H1 (cell line): ENCODE measurements at regions not wholly inside any gene's neighbourhood (a gene's known extent, or its start where the extent isn't known, plus 50 kb on each side); places are given as distances from the start of the nearest gene placed in this dataset.

Experiments used
- CTCF ChIA-PET: fragments of 300-600 bp; sonication (Branson Sonifier 250); formaldehyde crosslinking; loops from one replicate; lab custom pipeline; 2021; ENCODE audit not compliant: partially characterized antibody; lab: Charles Lee
- POLR2A ChIA-PET: fragments of 300-600 bp; sonication (Branson Sonifier 250); formaldehyde crosslinking; loops from one replicate; lab custom pipeline; 2021; ENCODE audit warnings: inconsistent platforms; ENCODE audit not compliant: partially characterized antibody; lab: Charles Lee
- DNase-seq, 2 experiments: peaks; one replicate each; pipeline versions ENCODE4 v3.0.0 to v3.0.0-alpha.2; 2010 to 2022; ENCODE audit warnings: low spot score in 2 of 2, low read depth in 1 of 2, mixed read lengths in 1 of 2
- FAIRE-seq: peaks from 2 replicates; lab custom pipeline; 2011; peaks lifted over from hg19 to GRCh38; lab: Jason Lieb, UNC
- H2AFZ ChIP-seq: 2 replicates; pipeline ENCODE4 v1.8.1; 2012; ENCODE audit warnings: low read length, inconsistent platforms
- H2AK5ac ChIP-seq: 2 replicates; pipeline ENCODE4 v1.6.1; 2013; ENCODE audit warnings: low read depth, low read length
- H2BK120ac ChIP-seq: replicated peaks from 2 replicates; pipeline ENCODE3; 2013; ENCODE audit warnings: low read depth, low read length, inconsistent platforms
- H2BK12ac ChIP-seq: 2 replicates; pipeline ENCODE4 v1.6.1; 2013; ENCODE audit warnings: low read depth, low read length
- H2BK15ac ChIP-seq: 2 replicates; pipeline ENCODE4 v1.6.1; 2013; ENCODE audit warnings: low read length
- H2BK20ac ChIP-seq: 2 replicates; pipeline ENCODE4 v1.6.1; 2013; ENCODE audit warnings: low read length
- H2BK5ac ChIP-seq: 2 replicates; pipeline ENCODE4 v1.6.1; 2013; ENCODE audit warnings: low read depth, low read length
- H3K14ac ChIP-seq: 2 replicates; pipeline ENCODE4 v1.6.1; 2013; ENCODE audit warnings: inconsistent platforms; ENCODE audit not compliant: insufficient read length
- H3K18ac ChIP-seq: 2 replicates; pipeline ENCODE4 v1.6.1; 2013; ENCODE audit warnings: low read length; ENCODE audit errors: extremely low read depth
- H3K23ac ChIP-seq: 2 replicates; pipeline ENCODE4 v1.6.1; 2013; ENCODE audit warnings: inconsistent platforms; ENCODE audit not compliant: insufficient read length
- H3K23me2 ChIP-seq: 2 replicates; pipeline ENCODE4 v1.6.1; 2013; ENCODE audit warnings: low read depth, low read length
- H3K27ac ChIP-seq: 2 replicates; pipeline ENCODE4 v1.6.1; 2011; ENCODE audit warnings: low read depth, low read length, inconsistent platforms
- H3K27me3 ChIP-seq, 4 experiments: replicated peaks in 1 of 4; 1 replicate in 1 of 4; 2 replicates in 3 of 4; pipeline versions ENCODE4 v1.6.1 to v1.8.1; 2011 to 2013; ENCODE audit warnings: low read length in 3 of 4, mild to moderate bottlenecking in 3 of 4, inconsistent platforms in 2 of 4, mixed read lengths in 2 of 4, moderate library complexity in 1 of 4; ENCODE audit not compliant: control insufficient read depth in 3 of 4, insufficient read depth in 3 of 4; ENCODE audit errors: extremely low read depth in 1 of 4
- H3K36me3 ChIP-seq, 4 experiments: 2 replicates each; pipeline versions ENCODE4 v1.6.1 to v1.8.1; 2011 to 2013; ENCODE audit warnings: mild to moderate bottlenecking in 4 of 4, low read length in 3 of 4, moderate library complexity in 2 of 4, control low read depth in 1 of 4, inconsistent platforms in 1 of 4; ENCODE audit not compliant: insufficient read depth in 4 of 4, control insufficient read depth in 2 of 4
- H3K4ac ChIP-seq: replicated peaks from 2 replicates; pipeline ENCODE3; 2013; ENCODE audit warnings: low read length, low read depth, mixed read lengths, inconsistent platforms; ENCODE audit not compliant: insufficient read length
- H3K4me1 ChIP-seq, 4 experiments: replicated peaks in 1 of 4; 1 replicate in 1 of 4; 2 replicates in 3 of 4; pipeline versions ENCODE4 v1.6.1 to v1.8.1; 2011 to 2013; ENCODE audit warnings: low read length in 3 of 4, inconsistent platforms in 2 of 4, mixed read lengths in 1 of 4; ENCODE audit not compliant: insufficient read depth in 4 of 4, control insufficient read depth in 3 of 4
- H3K4me2 ChIP-seq, 2 experiments: 2 replicates each; pipeline versions ENCODE4 v1.6.1 to v1.8.1; 2011 to 2013; ENCODE audit warnings: low read depth in 2 of 2, low read length in 2 of 2, control low read depth in 1 of 2, inconsistent platforms in 1 of 2, mild to moderate bottlenecking in 1 of 2; ENCODE audit not compliant: insufficient read depth in 1 of 2
- H3K4me3 ChIP-seq, 4 experiments: fragments of 200-600, 300-600 bp in 1 of 4; sonication (generic), shearing (Covaris generic), sonication (Bioruptor Twin) in 1 of 4; 2 replicates each; pipeline versions ENCODE4 v1.5.1 to v1.8.1; 2011 to 2016; ENCODE audit warnings: low read length in 4 of 4, low read depth in 3 of 4, control low read depth in 2 of 4, inconsistent platforms in 2 of 4, mild to moderate bottlenecking in 2 of 4, mixed read lengths in 1 of 4, moderate library complexity in 1 of 4; ENCODE audit not compliant: insufficient read depth in 2 of 4; ENCODE audit errors: extremely low read depth in 1 of 4
- H3K56ac ChIP-seq: replicated peaks from 2 replicates; pipeline ENCODE3; 2013; ENCODE audit warnings: low read depth, mild to moderate bottlenecking, mixed read lengths, low read length, inconsistent platforms; ENCODE audit not compliant: insufficient read length
- H3K79me1 ChIP-seq: 2 replicates; pipeline ENCODE4 v1.6.1; 2013; ENCODE audit warnings: low read depth, low read length, control low read depth
- H3K79me2 ChIP-seq, 2 experiments: 2 replicates each; pipeline versions ENCODE4 v1.6.1 to v1.8.1; 2012 to 2013; ENCODE audit warnings: low read length in 2 of 2, mild to moderate bottlenecking in 2 of 2, inconsistent platforms in 1 of 2; ENCODE audit not compliant: insufficient read depth in 2 of 2, control insufficient read depth in 1 of 2
- H3K9ac ChIP-seq, 4 experiments: replicated peaks in 1 of 4; 1 replicate in 1 of 4; 2 replicates in 3 of 4; pipeline versions ENCODE4 v1.6.1 to v1.8.1; 2011 to 2013; ENCODE audit warnings: low read depth in 3 of 4, low read length in 3 of 4, control low read depth in 2 of 4, mild to moderate bottlenecking in 2 of 4, moderate library complexity in 2 of 4, inconsistent platforms in 1 of 4; ENCODE audit errors: extremely low read depth in 1 of 4
- H3K9me3 ChIP-seq, 2 experiments: 2 replicates each; pipeline versions ENCODE4 v1.6.1 to v1.8.1; 2012 to 2013; ENCODE audit warnings: mild to moderate bottlenecking in 2 of 2, moderate library complexity in 2 of 2, control low read depth in 1 of 2, inconsistent platforms in 1 of 2, low read depth in 1 of 2, low read length in 1 of 2, mixed read lengths in 1 of 2; ENCODE audit not compliant: insufficient read depth in 2 of 2
- H4K20me1 ChIP-seq, 2 experiments: replicated peaks in 1 of 2; 2 replicates each; pipeline versions ENCODE3 to v1.8.1; 2011 to 2013; ENCODE audit warnings: inconsistent platforms in 2 of 2, low read length in 2 of 2, mild to moderate bottlenecking in 1 of 2; ENCODE audit not compliant: insufficient read depth in 2 of 2, control insufficient read depth in 1 of 2
- H4K5ac ChIP-seq: 2 replicates; pipeline ENCODE4 v1.6.1; 2013; ENCODE audit warnings: low read length, low read depth, mixed read lengths, inconsistent platforms; ENCODE audit not compliant: insufficient read length
- H4K8ac ChIP-seq: 2 replicates; pipeline ENCODE4 v1.8.0; 2013; ENCODE audit warnings: mild to moderate bottlenecking, moderate library complexity, low read length, inconsistent platforms; ENCODE audit not compliant: insufficient read depth; ENCODE audit errors: extremely low read depth
- H4K91ac ChIP-seq: replicated peaks from 2 replicates; pipeline ENCODE3; 2013; ENCODE audit warnings: low read length, mixed read lengths, inconsistent platforms; ENCODE audit not compliant: insufficient read length
- BCL11A ChIP-seq, 2 experiments: IDR thresholded peaks; one replicate each; pipeline ENCODE4 v1.6.1; 2011; ENCODE audit warnings: low read depth in 2 of 2, low read length in 2 of 2, mild to moderate bottlenecking in 2 of 2
- BRCA1 ChIP-seq: IDR thresholded peaks from 2 replicates; pipeline ENCODE4 v1.6.1; 2012; ENCODE audit warnings: low read depth, low read length, improper control_type of control experiment
- CTBP2 ChIP-seq: IDR thresholded peaks from 2 replicates; pipeline ENCODE4 v1.7.0; 2011; ENCODE audit warnings: borderline replicate concordance, mild to moderate bottlenecking, moderate library complexity, mixed read lengths, low read length; ENCODE audit not compliant: insufficient read depth, insufficient read length
- EGR1 ChIP-seq: IDR thresholded peaks from 2 replicates; pipeline ENCODE4 v1.6.1; 2011; ENCODE audit warnings: low read depth, low read length, borderline replicate concordance
- EZH2 ChIP-seq: fragments of 200-600 bp; sonication (generic); IDR thresholded peaks from 2 replicates; pipeline ENCODE4 v1.7.1; 2012; ENCODE audit warnings: low read depth, mild to moderate bottlenecking, moderate library complexity, low read length, inconsistent platforms; ENCODE audit not compliant: severe bottlenecking
- HDAC2 ChIP-seq, 2 experiments: fragments of 300-600 bp in 1 of 2; sonication (generic) in 1 of 2; IDR thresholded peaks; 2 replicates each; pipeline ENCODE4 v1.6.1; 2011 to 2012; ENCODE audit warnings: low read depth in 2 of 2, low read length in 2 of 2, mild to moderate bottlenecking in 2 of 2, moderate library complexity in 2 of 2, borderline replicate concordance in 1 of 2, inconsistent platforms in 1 of 2
- KDM1A ChIP-seq: fragments of 200-600, 300-600 bp; sonication (generic); IDR thresholded peaks from 2 replicates; pipeline ENCODE4 v1.7.1; 2016; ENCODE audit warnings: mild to moderate bottlenecking, low read length, borderline replicate concordance
- PHF8 ChIP-seq: fragments of 200-600 bp; sonication (generic); conservative IDR thresholded peaks from 2 replicates; pipeline ENCODE4 v1.7.1; 2012; ENCODE audit warnings: low read depth, mild to moderate bottlenecking, inconsistent platforms, low read length, moderate library complexity
- RAD21 ChIP-seq, 2 experiments: IDR thresholded peaks in 1 of 2; conservative IDR thresholded peaks in 1 of 2; 2 replicates each; pipeline ENCODE4 v1.6.1; 2011; ENCODE audit warnings: low read depth in 2 of 2, low read length in 2 of 2, improper control_type of control experiment in 1 of 2, inconsistent platforms in 1 of 2, mild to moderate bottlenecking in 1 of 2, moderate library complexity in 1 of 2
- SIX5 ChIP-seq: IDR thresholded peaks from 2 replicates; pipeline ENCODE4 v1.6.1; 2011; ENCODE audit warnings: mild to moderate bottlenecking, low read depth, low read length
- TAF7 ChIP-seq: optimal IDR thresholded peaks from 2 replicates; pipeline ENCODE3; 2011; ENCODE audit warnings: low read depth, mild to moderate bottlenecking, inconsistent platforms, low read length, moderate library complexity, borderline replicate concordance
- WGBS, 2 experiments: shearing (Covaris generic) in 1 of 2; methylation state at CpG; one replicate each; pipeline versions ENCODE4 v1.1.6 to v1.1.7; 2013 to 2015; ENCODE audit warnings: low lambda C conversion rate in 2 of 2, mixed read lengths in 2 of 2, inconsistent platforms in 1 of 2, low coverage in 1 of 2, missing lambda C conversion rate in 1 of 2; ENCODE audit not compliant: insufficient replicate concordance in 2 of 2, insufficient coverage in 1 of 2, insufficient read length in 1 of 2; ENCODE audit errors: extremely low coverage in 1 of 2, missing lambda C conversion rate in 1 of 2; 5-methylcytosine and 5-hydroxymethylcytosine counted together
- TF ChIP-seq, protein P1 (sequence below): IDR thresholded peaks from 2 replicates; pipeline ENCODE4 v1.6.1; 2012; ENCODE audit warnings: low read length, inconsistent platforms

DNA sequence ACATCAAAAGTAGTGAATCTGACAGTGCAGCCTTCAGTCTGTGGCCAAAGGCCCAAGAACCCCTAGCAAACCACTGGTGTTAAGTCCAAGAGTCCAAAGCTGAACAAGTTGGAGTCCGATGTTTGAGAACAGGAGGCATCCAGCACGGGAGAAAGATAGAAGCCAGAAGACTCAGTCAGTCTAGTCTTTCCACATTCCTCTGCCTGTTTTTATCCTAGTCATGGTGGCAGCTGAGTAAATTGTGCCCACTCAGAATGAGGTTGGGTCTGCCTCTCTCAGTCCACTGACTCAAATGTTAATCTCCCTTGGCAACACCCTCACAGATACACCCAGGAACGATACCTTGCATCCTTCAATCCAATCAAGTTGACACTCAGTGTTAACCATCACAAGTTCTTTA, 1255.4 kb downstream of the LRFN5 start:
- Histone ChIP-seq H3K4me1 (no peaks in the 10 kb centered on the region), H2BK12ac (no peak overlapping the region), H2BK5ac (no peak overlapping the region), H4K8ac (peak overlapping the region; percentile 51; the same call in 1 of the 2 replicates), H4K5ac (no peak overlapping the region), H3K27ac (no peak overlapping the region), H3K4me3 (no peak overlapping the region), H2AFZ (peak overlapping the region; percentile 72), H3K9ac (no peak overlapping the region), H3K14ac (no peak overlapping the region), H3K23me2 (no peaks in the 10 kb centered on the region), H4K91ac (no peak overlapping the region), H3K18ac (no peak overlapping the region), H3K79me2 (no peaks in the 10 kb centered on the region), H2BK20ac (no peak overlapping the region), H3K56ac (no peak overlapping the region), H3K9me3 (no peaks in the 10 kb centered on the region), H3K4ac (no peak overlapping the region), H3K27me3 (no peaks in the 10 kb centered on the region), H3K23ac (no peak overlapping the region), H3K36me3 (no peaks in the 10 kb centered on the region), H3K4me2 (no peak overlapping the region), H2BK120ac (no peak overlapping the region), H2AK5ac (no peak overlapping the region), H3K79me1 (no peaks in the 10 kb centered on the region), H2BK15ac (no peak overlapping the region), H4K20me1 (no peaks in the 10 kb centered on the region)
- ChIA-PET CTCF (no interaction called here), POLR2A (no interaction called here)
- WGBS, 2 experiments, result 94% methylated on average over 3 of the region's 3 CpGs; no CpG with 5 or more reads in 1 of the 2 experiments
- DNase-seq (no peak), FAIRE-seq (no peak)
- TF ChIP-seq CTBP2, result no peak
- TF ChIP-seq TAF7, result no peak
- no peak for TF ChIP-seq EGR1
- TF ChIP-seq RAD21 (IDR thresholded peaks at IDR 0.05 in 1 of 2, conservative IDR thresholded peaks at IDR 0.05 in 1 of 2; ENCODE audit: low read depth in 2 of 2, low read length in 2 of 2), result no peak
- TF ChIP-seq BCL11A (IDR thresholded peaks at IDR 0.05; ENCODE audit: low read depth in 2 of 2, low read length in 2 of 2), result no peak
- no peak for TF ChIP-seq HDAC2 (IDR thresholded peaks at IDR 0.05; ENCODE audit: borderline replicate concordance in 1 of 2, low read depth in 2 of 2, low read length in 2 of 2)
- TF ChIP-seq, protein P1, sequence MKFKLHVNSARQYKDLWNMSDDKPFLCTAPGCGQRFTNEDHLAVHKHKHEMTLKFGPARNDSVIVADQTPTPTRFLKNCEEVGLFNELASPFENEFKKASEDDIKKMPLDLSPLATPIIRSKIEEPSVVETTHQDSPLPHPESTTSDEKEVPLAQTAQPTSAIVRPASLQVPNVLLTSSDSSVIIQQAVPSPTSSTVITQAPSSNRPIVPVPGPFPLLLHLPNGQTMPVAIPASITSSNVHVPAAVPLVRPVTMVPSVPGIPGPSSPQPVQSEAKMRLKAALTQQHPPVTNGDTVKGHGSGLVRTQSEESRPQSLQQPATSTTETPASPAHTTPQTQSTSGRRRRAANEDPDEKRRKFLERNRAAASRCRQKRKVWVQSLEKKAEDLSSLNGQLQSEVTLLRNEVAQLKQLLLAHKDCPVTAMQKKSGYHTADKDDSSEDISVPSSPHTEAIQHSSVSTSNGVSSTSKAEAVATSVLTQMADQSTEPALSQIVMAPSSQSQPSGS, result no peak
- TF ChIP-seq EZH2, result no peak
- TF ChIP-seq KDM1A, result no peak
- TF ChIP-seq SIX5, result no peak
- no peak for TF ChIP-seq BRCA1
- TF ChIP-seq PHF8, result no peak
